ENCODE measurements at regions not wholly inside any gene's neighbourhood (a gene's known extent, or its start where the extent isn't known, plus 50 kb on each side); places are given as distances from the start of the nearest gene placed in this dataset.
"Not testable (repeated sequence)": the region's sequence is repeated elsewhere in the genome, so short reads cannot be mapped to it uniquely, and the experiment has no call there.

DNA sequence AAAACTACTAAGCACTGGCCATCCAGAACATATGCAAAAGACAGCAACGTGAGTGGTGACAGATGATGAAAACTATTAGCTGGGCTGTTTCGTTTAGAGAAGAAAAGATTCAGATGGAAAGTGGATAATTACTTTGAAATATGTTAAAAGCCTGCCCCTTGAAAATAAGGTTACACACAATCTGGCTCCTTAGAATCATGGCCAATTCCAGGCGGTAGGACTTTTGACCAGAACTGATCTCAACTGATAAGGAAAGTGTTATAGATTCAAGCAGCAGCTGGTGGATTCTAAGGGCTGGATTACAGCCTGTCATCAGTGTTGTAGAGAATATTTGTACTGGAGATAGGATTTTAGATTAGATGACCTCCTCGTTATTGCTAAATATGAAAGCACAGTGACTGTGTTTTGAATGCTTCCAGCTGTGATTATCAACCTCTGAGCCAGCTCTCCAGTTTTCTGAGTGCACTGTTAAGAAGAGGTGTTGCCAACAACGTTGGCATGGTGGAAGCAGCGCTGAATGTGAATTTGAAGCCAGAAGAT is 75.1 kb downstream of the KBTBD2 start:
- H3K4me3 ChIP-seq (replicated peaks; ENCODE audit: low read depth, low read length), result not testable (repeated sequence)
- peak; percentile 4 for DNase-seq (ENCODE audit: extremely low read depth, low read depth)

DNA sequence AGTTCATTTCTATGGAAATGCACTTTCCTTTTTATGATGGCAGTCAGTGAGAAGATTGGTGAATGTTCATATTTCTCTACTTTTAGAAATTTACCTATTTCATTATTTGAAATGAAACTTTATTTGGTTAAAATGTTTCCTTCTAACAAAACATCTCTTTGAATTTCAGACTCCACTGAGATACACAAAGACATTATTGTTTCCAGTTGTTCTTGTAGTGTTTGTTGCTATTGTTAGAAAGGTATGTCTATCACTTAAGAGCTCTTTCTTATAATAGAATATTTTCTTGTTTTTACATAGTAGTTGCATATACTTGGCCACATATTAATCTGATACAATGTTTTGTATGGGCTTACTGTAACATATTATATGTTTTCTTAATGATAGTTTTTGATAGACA is 76.8 kb downstream of the KBTBD2 start:
- not testable (repeated sequence) for H3K4me3 ChIP-seq (replicated peaks; ENCODE audit: low read depth, low read length); DNase-seq (ENCODE audit: extremely low read depth, low read depth)

DNA sequence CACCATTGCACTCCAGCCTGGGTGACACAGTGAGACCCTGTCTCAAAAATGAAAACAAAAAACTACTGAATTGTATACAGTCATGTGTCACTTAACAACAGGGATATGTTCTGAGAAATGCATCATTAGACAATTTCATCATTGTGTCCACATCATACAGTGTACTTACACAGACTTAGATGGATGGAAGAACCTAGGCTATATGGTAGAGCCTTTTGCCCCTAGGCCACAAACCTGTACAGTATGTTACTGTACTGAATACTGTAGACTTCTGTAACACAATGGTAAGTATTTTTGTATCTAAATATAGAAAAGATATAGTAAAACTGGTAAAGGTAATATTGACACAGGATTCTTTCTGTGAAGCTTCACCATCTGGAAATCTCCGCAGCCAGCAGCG is 81.7 kb downstream of the KBTBD2 start:
- H3K4me3 ChIP-seq (replicated peaks; ENCODE audit: low read depth, low read length), result no peak overlapping the region
- DNase-seq (ENCODE audit: extremely low read depth, low read depth), result no peak

DNA sequence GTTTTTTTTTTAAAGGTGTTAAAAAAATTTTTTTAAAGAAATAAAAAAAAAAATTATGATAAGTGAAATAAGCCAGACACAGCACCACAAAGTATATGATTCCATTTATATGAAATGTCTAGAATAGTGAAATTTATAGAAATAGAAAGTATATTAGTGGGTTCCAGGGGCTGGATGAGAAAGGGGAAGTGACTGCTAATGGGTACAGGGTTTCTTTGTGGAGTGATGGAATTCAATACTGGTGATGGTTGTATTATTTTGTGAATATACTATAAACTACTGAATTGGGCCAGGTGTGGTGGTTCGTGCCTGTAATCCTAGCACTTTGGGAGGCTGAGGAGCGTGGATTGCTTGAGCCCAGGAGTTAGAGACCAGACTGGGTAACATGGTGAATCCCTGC is 82.2 kb downstream of the KBTBD2 start:
- TF ChIP-seq, protein P1, sequence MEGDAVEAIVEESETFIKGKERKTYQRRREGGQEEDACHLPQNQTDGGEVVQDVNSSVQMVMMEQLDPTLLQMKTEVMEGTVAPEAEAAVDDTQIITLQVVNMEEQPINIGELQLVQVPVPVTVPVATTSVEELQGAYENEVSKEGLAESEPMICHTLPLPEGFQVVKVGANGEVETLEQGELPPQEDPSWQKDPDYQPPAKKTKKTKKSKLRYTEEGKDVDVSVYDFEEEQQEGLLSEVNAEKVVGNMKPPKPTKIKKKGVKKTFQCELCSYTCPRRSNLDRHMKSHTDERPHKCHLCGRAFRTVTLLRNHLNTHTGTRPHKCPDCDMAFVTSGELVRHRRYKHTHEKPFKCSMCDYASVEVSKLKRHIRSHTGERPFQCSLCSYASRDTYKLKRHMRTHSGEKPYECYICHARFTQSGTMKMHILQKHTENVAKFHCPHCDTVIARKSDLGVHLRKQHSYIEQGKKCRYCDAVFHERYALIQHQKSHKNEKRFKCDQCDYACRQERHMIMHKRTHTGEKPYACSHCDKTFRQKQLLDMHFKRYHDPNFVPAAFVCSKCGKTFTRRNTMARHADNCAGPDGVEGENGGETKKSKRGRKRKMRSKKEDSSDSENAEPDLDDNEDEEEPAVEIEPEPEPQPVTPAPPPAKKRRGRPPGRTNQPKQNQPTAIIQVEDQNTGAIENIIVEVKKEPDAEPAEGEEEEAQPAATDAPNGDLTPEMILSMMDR (IDR thresholded peaks at IDR 0.05; ENCODE audit: low read depth, low read length, missing control alignments), result no peak
- DNase-seq (ENCODE audit: extremely low read depth, low read depth), result no peak
- no peak overlapping the region for H3K4me3 ChIP-seq (replicated peaks; ENCODE audit: low read depth, low read length)

More for the DNA sequence above, 81.7 kb downstream of the KBTBD2 start:
- TF ChIP-seq, protein P1 (IDR thresholded peaks at IDR 0.05; ENCODE audit: low read depth, low read length, missing control alignments), result no peak

DNA sequence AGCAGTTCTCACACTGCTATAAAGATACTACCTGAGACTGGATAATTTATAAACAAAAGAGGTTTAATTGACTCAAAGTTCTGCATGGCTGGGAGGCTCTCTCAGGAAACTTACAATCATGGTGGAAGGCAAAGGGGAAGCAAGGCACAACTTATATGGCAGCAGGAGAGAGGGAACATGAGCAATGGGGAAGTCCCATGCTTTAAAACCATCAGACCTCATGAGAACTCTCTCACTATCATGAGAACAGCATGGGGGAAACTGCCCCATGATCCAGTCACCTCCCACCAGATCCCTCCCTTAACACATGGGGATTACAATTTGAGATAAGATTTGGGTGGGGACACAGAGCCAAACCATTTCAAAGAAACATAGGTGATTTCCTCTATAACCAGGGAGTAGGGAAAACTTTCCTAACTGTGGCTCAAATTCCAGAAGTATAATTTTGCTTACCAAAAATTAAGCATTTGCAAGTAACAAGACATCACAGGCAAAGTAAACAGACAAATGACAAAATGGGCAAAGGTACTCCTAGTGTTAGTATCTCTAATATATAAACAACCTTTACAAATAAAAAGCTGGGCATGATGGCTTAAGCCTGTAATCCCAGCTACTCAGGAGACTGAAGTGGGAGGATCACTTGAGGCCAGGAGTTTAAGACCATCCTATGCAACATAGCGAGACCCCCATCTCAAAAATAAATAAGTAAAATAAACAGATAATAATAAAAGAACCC is 88.0 kb downstream of the KBTBD2 start:
- TF ChIP-seq, protein P1 (IDR thresholded peaks at IDR 0.05; ENCODE audit: low read depth, low read length, missing control alignments), result no peak
- no peak for DNase-seq (ENCODE audit: extremely low read depth, low read depth)
- H3K4me3 ChIP-seq (replicated peaks; ENCODE audit: low read depth, low read length), result no peak overlapping the region

DNA sequence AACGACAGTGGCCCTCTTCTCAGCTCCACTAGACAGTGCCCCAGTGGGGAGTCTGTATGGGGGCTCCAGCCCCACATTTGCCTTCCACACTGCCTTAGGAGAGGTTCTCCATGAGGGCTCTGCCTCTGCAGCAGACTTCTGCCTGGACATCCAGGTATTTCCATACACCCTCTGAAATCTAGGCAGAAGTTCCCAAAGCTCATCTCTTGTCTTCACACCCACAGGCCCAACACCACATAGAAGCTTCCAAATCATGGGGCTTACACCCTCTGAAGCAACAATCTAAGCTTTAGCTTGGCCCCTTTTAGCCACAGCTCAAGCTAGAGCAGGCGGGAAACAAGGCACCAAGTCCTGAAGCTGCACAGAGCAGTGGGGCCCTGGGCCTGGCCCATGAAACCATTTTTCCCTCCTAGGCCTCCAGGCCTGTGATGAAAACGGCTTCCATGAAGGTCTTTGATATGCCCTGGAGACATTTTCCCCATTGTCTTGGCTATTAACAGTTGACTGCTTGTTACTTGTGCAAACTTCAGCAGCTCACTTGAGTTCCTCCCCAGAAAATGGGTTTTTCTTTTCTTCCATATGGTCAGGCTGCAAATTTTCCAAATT is 89.2 kb downstream of the KBTBD2 start:
- TF ChIP-seq, protein P1 (IDR thresholded peaks at IDR 0.05; ENCODE audit: low read depth, low read length, missing control alignments), result no peak
- DNase-seq (ENCODE audit: extremely low read depth, low read depth), result no peak
- H3K4me3 ChIP-seq (replicated peaks; ENCODE audit: low read depth, low read length), result no peak overlapping the region

DNA sequence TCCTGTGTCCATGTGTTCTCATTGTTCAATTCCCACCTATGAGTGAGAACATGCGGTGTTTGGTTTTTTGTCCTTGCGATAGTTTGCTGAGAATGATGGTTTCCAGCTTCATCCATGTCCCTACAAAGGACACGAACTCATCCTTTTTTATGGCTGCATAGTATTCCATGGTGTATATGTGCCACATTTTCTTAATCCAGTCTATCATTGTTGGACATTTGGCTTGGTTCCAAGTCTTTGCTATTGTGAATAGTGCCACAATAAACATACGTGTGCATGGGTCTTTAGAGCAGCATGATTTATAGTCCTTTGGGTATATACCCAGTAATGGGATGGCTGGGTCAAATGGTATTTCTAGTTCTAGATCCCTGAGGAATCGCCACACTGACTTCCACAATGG is 98.5 kb downstream of the KBTBD2 start:
- DNase-seq (ENCODE audit: extremely low read depth, low read depth); H3K4me3 ChIP-seq (replicated peaks; ENCODE audit: low read depth, low read length): not testable (repeated sequence)

DNA sequence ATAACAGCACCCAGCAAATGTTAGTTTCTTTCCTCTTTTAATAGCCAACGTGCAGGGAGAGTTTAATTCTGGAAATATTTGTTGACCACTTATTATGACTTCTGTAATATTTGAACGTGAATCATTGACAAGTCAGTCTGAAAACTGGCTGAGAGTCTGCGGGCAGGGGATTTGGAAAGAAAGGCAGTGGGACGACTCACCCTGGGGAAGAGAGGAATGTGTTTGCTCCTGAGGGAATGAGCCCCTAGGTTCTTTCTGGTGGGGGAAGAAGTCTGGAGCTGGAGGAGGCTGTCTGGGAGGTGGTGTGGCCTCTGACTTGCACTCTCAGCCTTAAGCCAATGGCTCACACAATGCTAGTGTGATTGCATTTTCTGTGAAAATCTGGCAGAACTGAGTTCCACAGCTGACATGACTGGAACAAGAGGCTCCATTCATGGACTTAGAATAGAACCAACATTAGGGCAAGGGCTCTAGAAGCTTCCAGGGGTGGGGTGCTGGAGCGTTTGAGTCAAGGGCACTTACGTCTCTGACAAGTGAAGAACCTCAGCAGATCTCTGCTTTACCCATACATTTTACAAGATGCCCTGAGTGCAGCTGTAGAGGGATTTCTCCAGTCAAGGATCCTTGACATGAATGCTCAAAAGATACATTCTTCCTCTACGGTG is 100.7 kb downstream of the KBTBD2 start:
- DNase-seq (ENCODE audit: extremely low read depth, low read depth); H3K4me3 ChIP-seq (replicated peaks; ENCODE audit: low read depth, low read length): not testable (repeated sequence)

DNA sequence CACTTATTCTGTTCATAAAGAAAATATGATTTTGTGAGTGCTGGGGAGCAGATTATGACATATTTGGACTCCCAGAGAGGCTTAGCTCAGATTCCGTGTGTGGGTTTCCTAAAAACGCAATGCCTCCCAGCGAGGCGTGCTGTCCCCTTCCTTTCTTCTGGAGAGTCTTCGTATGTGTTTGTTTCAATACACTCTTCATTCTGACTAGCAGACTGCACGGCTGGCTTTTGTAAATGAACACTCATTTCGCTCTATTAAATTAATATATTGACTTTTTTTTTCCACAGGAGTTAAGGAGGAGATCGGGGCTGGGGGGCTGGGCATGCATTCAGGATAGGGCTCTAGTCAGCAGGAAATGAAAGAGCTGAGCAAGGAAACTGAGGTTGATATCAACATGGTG is 102.3 kb downstream of the KBTBD2 start:
- H3K4me3 ChIP-seq (replicated peaks; ENCODE audit: low read depth, low read length); DNase-seq (ENCODE audit: extremely low read depth, low read depth): not testable (repeated sequence)

DNA sequence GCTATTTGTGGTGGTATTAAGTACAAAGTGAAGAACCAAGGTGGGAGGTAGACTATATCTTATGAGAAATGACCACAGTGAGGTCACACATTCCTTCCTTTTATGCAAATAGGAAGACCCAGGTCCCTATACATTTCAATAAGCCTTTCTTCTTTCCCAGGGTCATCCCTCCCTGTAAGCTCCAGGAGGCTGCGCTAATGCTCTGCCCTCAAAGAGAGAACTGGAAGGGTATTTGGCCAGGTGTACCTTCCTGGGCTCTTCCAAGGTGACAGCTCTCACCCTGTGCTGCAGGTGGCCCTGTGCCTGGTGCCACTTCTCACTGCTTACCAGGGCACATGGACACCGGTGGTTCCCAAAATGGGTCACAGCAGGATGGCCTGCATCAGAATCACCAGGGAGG is 103.4 kb downstream of the KBTBD2 start:
- not testable (repeated sequence) for H3K4me3 ChIP-seq (replicated peaks; ENCODE audit: low read depth, low read length); DNase-seq (ENCODE audit: extremely low read depth, low read depth)

DNA sequence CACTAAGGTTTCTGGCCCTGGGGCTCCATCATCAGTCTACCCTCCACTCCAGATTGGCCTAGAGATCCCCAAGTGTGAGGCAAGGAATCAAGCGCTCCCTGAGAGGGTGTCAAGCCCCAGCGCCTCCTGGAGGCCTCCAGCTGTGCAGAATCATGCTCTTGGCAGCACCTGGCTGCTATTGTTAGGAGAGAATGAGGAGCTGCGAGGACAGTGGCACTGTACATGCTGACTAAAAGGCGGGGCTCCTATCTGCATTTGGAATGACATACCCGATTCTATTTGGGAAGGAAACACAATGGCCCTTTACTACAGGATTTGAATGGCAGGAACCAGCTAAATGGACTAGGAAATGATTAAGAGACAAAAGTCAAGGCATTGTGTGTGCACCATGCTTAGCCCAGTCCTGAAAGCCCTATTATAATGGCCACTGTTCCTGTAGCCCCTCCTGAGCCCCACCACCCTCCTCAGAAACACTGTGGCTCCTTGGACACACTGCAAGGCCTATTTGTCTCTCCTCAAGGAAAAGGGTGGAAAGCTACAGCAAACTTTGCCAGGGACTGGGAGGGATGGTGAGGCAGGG is 106.1 kb downstream of the KBTBD2 start:
- not testable (repeated sequence) for H3K4me3 ChIP-seq (replicated peaks; ENCODE audit: low read depth, low read length); DNase-seq (ENCODE audit: extremely low read depth, low read depth)

DNA sequence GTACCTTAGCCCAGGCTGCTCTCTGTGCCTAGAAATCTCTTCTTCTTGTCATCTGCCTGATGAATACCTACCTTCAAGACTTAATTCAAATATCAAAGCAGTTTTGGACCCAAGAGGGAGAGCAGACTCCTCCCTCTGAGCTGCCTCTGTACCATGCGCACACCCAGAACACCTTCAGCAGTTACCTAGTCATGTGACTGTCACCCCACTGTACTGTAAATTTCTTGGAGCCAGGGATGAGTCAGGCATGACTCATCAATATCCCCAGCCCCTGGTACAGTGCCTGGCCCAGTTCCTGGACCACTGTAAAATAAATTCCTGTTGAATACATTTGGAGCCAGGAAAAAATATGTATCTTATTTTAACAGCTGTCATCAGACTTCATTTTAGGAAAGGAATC is 111.7 kb downstream of the KBTBD2 start:
- not testable (repeated sequence) for H3K4me3 ChIP-seq (replicated peaks; ENCODE audit: low read depth, low read length); DNase-seq (ENCODE audit: extremely low read depth, low read depth)

Measured in HFF-Myc (cell line).